T-cell (primary cell): ENCODE measurements at regions not wholly inside any gene's neighbourhood (a gene's known extent, or its start where the extent isn't known, plus 50 kb on each side); places are given as distances from the start of the nearest gene placed in this dataset.
"Not testable (repeated sequence)": the region's sequence is repeated elsewhere in the genome, so short reads cannot be mapped to it uniquely, and the experiment has no call there.

ENCODE experiments used
- ATAC-seq, 4 experiments: fragments of 200-7000 bp in 3 of 4; fragments of 150-1000 bp in 1 of 4; cut with Tn5 transposase; replicated peaks in 1 of 4; 1 replicate in 3 of 4; 2 replicates in 1 of 4; pipeline ENCODE4 v1.10.0; 2021; ENCODE audit warnings: moderate library complexity in 3 of 4, mild to moderate bottlenecking in 2 of 4, moderate number of reproducible peaks in 1 of 4
- CTCF ChIA-PET, 2 donors: fragments of 300-600 bp; sonication (Branson Sonifier 250); formaldehyde crosslinking; loops; one replicate each; lab custom pipeline; 2022; ENCODE audit warnings: antibody characterized with exemption in 2 of 2; lab: Charles Lee
- POLR2A ChIA-PET, 2 donors: fragments of 300-600 bp; sonication (Branson Sonifier 250); formaldehyde crosslinking; loops; one replicate each; lab custom pipeline; 2022; ENCODE audit warnings: antibody characterized with exemption in 2 of 2; lab: Charles Lee
- DNase-seq, 35 experiments: peaks; one replicate each; pipeline versions ENCODE4 v3.0.0 to v3.0.0-alpha.2; 2013 to 2023
- H3K27ac ChIP-seq: one replicate; pipeline ENCODE4 v1.5.1; 2013; ENCODE audit warnings: low read length
- H3K27me3 ChIP-seq, 2 experiments: replicated peaks in 1 of 2; 1 replicate in 1 of 2; 2 replicates in 1 of 2; pipeline versions ENCODE4 v1.6.1 to v1.7.0; 2013; ENCODE audit warnings: low read length in 1 of 2, mixed read lengths in 1 of 2; ENCODE audit not compliant: control insufficient read depth in 2 of 2, insufficient read depth in 2 of 2; ENCODE audit errors: extremely low read depth in 1 of 2
- H3K36me3 ChIP-seq, 2 donors: 1 replicate in 1 of 2; 2 replicates in 1 of 2; pipeline versions ENCODE4 v1.6.1 to v1.7.0; 2013; ENCODE audit warnings: low read length in 1 of 2; ENCODE audit not compliant: control insufficient read depth in 2 of 2, insufficient read depth in 1 of 2; ENCODE audit errors: extremely low read depth in 1 of 2
- H3K4me1 ChIP-seq, 2 experiments: 1 replicate in 1 of 2; 2 replicates in 1 of 2; pipeline versions ENCODE4 v1.6.1 to v1.7.0; 2013; ENCODE audit warnings: low read length in 2 of 2, mixed read lengths in 1 of 2; ENCODE audit not compliant: insufficient read depth in 2 of 2, control insufficient read depth in 1 of 2; ENCODE audit errors: extremely low read depth in 1 of 2
- H3K4me3 ChIP-seq, 2 donors: 1 replicate in 1 of 2; 2 replicates in 1 of 2; pipeline versions ENCODE4 v1.5.1 to v1.7.0; 2013; ENCODE audit warnings: mild to moderate bottlenecking in 2 of 2, low read length in 1 of 2, moderate library complexity in 1 of 2; ENCODE audit not compliant: control insufficient read depth in 1 of 2; ENCODE audit errors: extremely low read depth in 1 of 2
- H3K9me3 ChIP-seq: 2 replicates; pipeline ENCODE4 v1.7.0; 2013
- H3K27ac Mint-ChIP-seq, 2 donors: one replicate each; pipeline ENCODE4 v1.8.0; 2020 to 2021; ENCODE audit warnings: mild to moderate bottlenecking in 2 of 2, mixed read lengths in 2 of 2
- H3K27me3 Mint-ChIP-seq, 2 donors: one replicate each; pipeline ENCODE4 v1.8.0; 2021 to 2022; ENCODE audit warnings: mixed read lengths in 2 of 2
- H3K36me3 Mint-ChIP-seq: one replicate; pipeline ENCODE4 v1.8.0; 2021; ENCODE audit warnings: mixed read lengths
- H3K4me1 Mint-ChIP-seq, 3 donors: one replicate each; pipeline ENCODE4 v1.8.0; 2020 to 2022; ENCODE audit warnings: mixed read lengths in 3 of 3, mild to moderate bottlenecking in 1 of 3
- H3K4me3 Mint-ChIP-seq, 3 donors: one replicate each; pipeline ENCODE4 v1.8.0; 2020 to 2022; ENCODE audit warnings: mild to moderate bottlenecking in 3 of 3, mixed read lengths in 3 of 3, moderate library complexity in 3 of 3
- H3K9me3 Mint-ChIP-seq, 3 donors: one replicate each; pipeline ENCODE4 v1.8.0; 2020 to 2022; ENCODE audit warnings: mixed read lengths in 3 of 3
- WGBS: methylation state at CpG from one replicate; pipeline ENCODE4 v1.1.5; 2013; ENCODE audit warnings: missing lambda C conversion rate; ENCODE audit not compliant: insufficient coverage; 5-methylcytosine and 5-hydroxymethylcytosine counted together

- no peaks in the 10 kb centered on the region for H3K9me3 ChIP-seq
- H3K27me3 Mint-ChIP-seq, result no peaks in the 10 kb centered on the region
- no peaks in the 10 kb centered on the region for H3K36me3 ChIP-seq
- H3K27ac Mint-ChIP-seq, result no peak overlapping the region
- no peaks in the 10 kb centered on the region for H3K4me1 ChIP-seq
- H3K4me3 Mint-ChIP-seq, result no peak overlapping the region
- no peak for DNase-seq
- no peak for ATAC-seq
- ChIA-PET POLR2A (no interaction called here), CTCF (no interaction called here)
- H3K36me3 Mint-ChIP-seq, result no peaks in the 10 kb centered on the region
- no peak overlapping the region for H3K27ac ChIP-seq
- WGBS, result 80% methylated on average over 1 of the region's 3 CpGs
- H3K9me3 Mint-ChIP-seq, result peaks cover 6 to 28% (median 8%) of the 10 kb centered on the region in 3 donors
- no peak overlapping the region for H3K4me3 ChIP-seq
- H3K4me1 Mint-ChIP-seq, result no peaks in the 10 kb centered on the region
- no peaks in the 10 kb centered on the region for H3K27me3 ChIP-seq
These were observed 451.8 kb downstream of the SEMA3D start for GRCh38 chr7:84735011-84735410.

- H3K4me1 ChIP-seq, H3K27ac Mint-ChIP-seq, H3K36me3 Mint-ChIP-seq, H3K27me3 ChIP-seq, H3K4me3 ChIP-seq, DNase-seq, H3K4me1 Mint-ChIP-seq, H3K27ac ChIP-seq, ATAC-seq, CTCF ChIA-PET, H3K4me3 Mint-ChIP-seq, H3K9me3 ChIP-seq, H3K27me3 Mint-ChIP-seq, H3K36me3 ChIP-seq: not testable (repeated sequence)
- POLR2A ChIA-PET, result interaction anchor here in 1 of 2 donors (0.7 kb wide), 1 partner anchor 39 kb away, joined by 3 read pairs; no protein-coding TSS in a partner anchor
- H3K9me3 Mint-ChIP-seq, result peaks cover 6 to 28% (median 8%) of the 10 kb centered on the region in 3 donors
- no CpG with 5 or more reads among the region's 2 CpGs for WGBS
These were observed 452.9 kb downstream of the SEMA3D start for GRCh38 chr7:84733976-84734375.

GRCh38 chr7:84730864-84731263 is 456.0 kb downstream of the SEMA3D start:
- peaks cover 6 to 32% (median 16%) of the 10 kb centered on the region in 3 donors for H3K9me3 Mint-ChIP-seq
- H3K36me3 ChIP-seq, H3K4me1 ChIP-seq, DNase-seq, ATAC-seq, CTCF ChIA-PET, H3K4me3 ChIP-seq, H3K27ac Mint-ChIP-seq, H3K9me3 ChIP-seq, H3K27ac ChIP-seq, H3K36me3 Mint-ChIP-seq, H3K27me3 ChIP-seq, H3K4me1 Mint-ChIP-seq, H3K27me3 Mint-ChIP-seq, POLR2A ChIA-PET, H3K4me3 Mint-ChIP-seq: not testable (repeated sequence)
- no CpG with 5 or more reads among the region's 4 CpGs for WGBS

GRCh38 chr7:84729284-84729683 is 457.6 kb downstream of the SEMA3D start:
- CTCF ChIA-PET, result no interaction called here
- no peaks in the 10 kb centered on the region for H3K9me3 ChIP-seq

GRCh38 chr7:84722734-84723133 is 464.1 kb downstream of the SEMA3D start:
- DNase-seq (no peak), ATAC-seq (no peak)
- Mint-ChIP-seq H3K9me3 (peaks cover 0 to 10% (median 10%) of the 10 kb centered on the region in 3 donors), H3K36me3 (no peaks in the 10 kb centered on the region), H3K27ac (no peak overlapping the region), H3K4me1 (no peaks in the 10 kb centered on the region), H3K27me3 (no peaks in the 10 kb centered on the region), H3K4me3 (no peak overlapping the region)
- ChIA-PET POLR2A (no interaction called here), CTCF (no interaction called here)
- Histone ChIP-seq H3K4me3 (no peak overlapping the region), H3K4me1 (no peaks in the 10 kb centered on the region), H3K27ac (no peak overlapping the region), H3K9me3 (no peaks in the 10 kb centered on the region), H3K36me3 (no peaks in the 10 kb centered on the region), H3K27me3 (no peaks in the 10 kb centered on the region)
- WGBS, result 83% methylated on average over 1 of the region's 3 CpGs

More at GRCh38 chr7:84729284-84729683, 457.6 kb downstream of the SEMA3D start:
- 88% methylated on average over 1 of the region's 1 CpG for WGBS
- Histone ChIP-seq H3K27me3 (no peaks in the 10 kb centered on the region), H3K27ac (no peak overlapping the region), H3K4me3 (no peak overlapping the region), H3K4me1 (no peaks in the 10 kb centered on the region), H3K36me3 (no peaks in the 10 kb centered on the region)
- Mint-ChIP-seq H3K9me3 (peaks cover 6 to 37% (median 21%) of the 10 kb centered on the region in 3 donors), H3K4me3 (no peak overlapping the region), H3K36me3 (no peaks in the 10 kb centered on the region), H3K27ac (no peak overlapping the region), H3K4me1 (no peaks in the 10 kb centered on the region), H3K27me3 (no peaks in the 10 kb centered on the region)
- POLR2A ChIA-PET, result no interaction called here
- ATAC-seq (no peak), DNase-seq (no peak)

GRCh38 chr7:84722086-84722485 is 464.8 kb downstream of the SEMA3D start:
- H3K27ac ChIP-seq, result no peak overlapping the region
- DNase-seq (no peak), ATAC-seq (no peak)
- no peaks in the 10 kb centered on the region for H3K27me3 ChIP-seq
- H3K36me3 ChIP-seq, result no peaks in the 10 kb centered on the region
- no peak overlapping the region for H3K4me3 Mint-ChIP-seq
- no peaks in the 10 kb centered on the region for H3K36me3 Mint-ChIP-seq
- no peaks in the 10 kb centered on the region for H3K4me1 Mint-ChIP-seq
- 63% methylated on average over 1 of the region's 3 CpGs for WGBS
- ChIA-PET CTCF (no interaction called here), POLR2A (no interaction called here)
- H3K27me3 Mint-ChIP-seq, result no peaks in the 10 kb centered on the region
- H3K4me1 ChIP-seq, result no peaks in the 10 kb centered on the region
- no peaks in the 10 kb centered on the region for H3K9me3 ChIP-seq
- no peak overlapping the region for H3K4me3 ChIP-seq
- H3K9me3 Mint-ChIP-seq, result peaks cover 0 to 15% (median 10%) of the 10 kb centered on the region in 3 donors
- H3K27ac Mint-ChIP-seq, result no peak overlapping the region

- no peak for ATAC-seq
- H3K4me1 ChIP-seq, result no peaks in the 10 kb centered on the region
- no peaks in the 10 kb centered on the region for H3K27me3 Mint-ChIP-seq
- ChIA-PET POLR2A (no interaction called here), CTCF (no interaction called here)
- peaks cover 0 to 15% (median 3%) of the 10 kb centered on the region in 3 donors for H3K9me3 Mint-ChIP-seq
- no peak overlapping the region for H3K4me3 Mint-ChIP-seq
- no peak overlapping the region for H3K27ac ChIP-seq
- no peaks in the 10 kb centered on the region for H3K9me3 ChIP-seq
- no peaks in the 10 kb centered on the region for H3K27me3 ChIP-seq
- H3K36me3 ChIP-seq, result no peaks in the 10 kb centered on the region
- no peak overlapping the region for H3K4me3 ChIP-seq
- H3K36me3 Mint-ChIP-seq, result no peaks in the 10 kb centered on the region
- no peaks in the 10 kb centered on the region for H3K4me1 Mint-ChIP-seq
- DNase-seq, result no peak
- H3K27ac Mint-ChIP-seq, result no peak overlapping the region
These were observed 466.3 kb downstream of the SEMA3D start for GRCh38 chr7:84720456-84721097.
